SK-N-MC (cell line): ENCODE measurements at regions not wholly inside any gene's neighbourhood (a gene's known extent, or its start where the extent isn't known, plus 50 kb on each side); places are given as distances from the start of the nearest gene placed in this dataset.

Experiments used
- EZH2 ChIP-seq: fragments of 200-600 bp; sonication (generic); IDR thresholded peaks from one replicate; pipeline ENCODE4 v1.6.1; 2017; ENCODE audit warnings: antibody characterized with exemption
- POLR2AphosphoS5 ChIP-seq: IDR thresholded peaks from 2 replicates; pipeline ENCODE4 v1.6.1; 2012; ENCODE audit warnings: mild to moderate bottlenecking, low read depth, low read length, borderline replicate concordance

- no peak for TF ChIP-seq EZH2
- no peak for TF ChIP-seq POLR2AphosphoS5
Observed at GRCh38 chr13:53941588-53942190, 913.1 kb downstream of the OLFM4 start.
